Spleen (tissue), 11 donors: ENCODE measurements at regions not wholly inside any gene's neighbourhood (a gene's known extent, or its start where the extent isn't known, plus 50 kb on each side); places are given as distances from the start of the nearest gene placed in this dataset.

ENCODE experiments used
- DNase-seq: peaks from one replicate; pipeline ENCODE4 v3.0.0-alpha.2; 2020
- H3K27ac ChIP-seq, 8 donors: fragments of 200-600 bp; sonication (generic) in 7 of 8; 1 replicate in 4 of 8; 2 replicates in 4 of 8; pipeline versions ENCODE4 v1.5.0 to v1.8.0; 2016 to 2021; ENCODE audit warnings: inconsistent platforms in 4 of 8, mild to moderate bottlenecking in 4 of 8, moderate library complexity in 1 of 8
- H3K27me3 ChIP-seq, 7 donors: fragments of 200-600 bp; sonication (generic) in 6 of 7; replicated peaks in 1 of 7; 1 replicate in 4 of 7; 2 replicates in 3 of 7; pipeline versions ENCODE4 v1.5.0 to v1.8.0; 2016 to 2021; ENCODE audit warnings: inconsistent platforms in 3 of 7, mild to moderate bottlenecking in 1 of 7
- H3K36me3 ChIP-seq, 6 donors: fragments of 200-600 bp; sonication (generic) in 5 of 6; 1 replicate in 4 of 6; 2 replicates in 2 of 6; pipeline versions ENCODE4 v1.5.0 to v1.8.0; 2016 to 2021; ENCODE audit warnings: inconsistent platforms in 2 of 6
- H3K4me1 ChIP-seq, 6 donors: fragments of 200-600 bp; sonication (generic) in 5 of 6; 1 replicate in 3 of 6; 2 replicates in 3 of 6; pipeline versions ENCODE4 v1.5.0 to v1.8.0; 2016 to 2021; ENCODE audit warnings: inconsistent platforms in 3 of 6
- H3K4me3 ChIP-seq, 8 donors: fragments of 200-600 bp; sonication (generic) in 7 of 8; 1 replicate in 4 of 8; 2 replicates in 4 of 8; pipeline versions ENCODE4 v1.5.0 to v1.8.0; 2016 to 2021; ENCODE audit warnings: inconsistent platforms in 4 of 8, mild to moderate bottlenecking in 4 of 8, moderate library complexity in 2 of 8
- H3K9me3 ChIP-seq, 8 donors: fragments of 200-600 bp; sonication (generic) in 7 of 8; 1 replicate in 4 of 8; 2 replicates in 4 of 8; pipeline versions ENCODE4 v1.5.0 to v1.8.0; 2016 to 2021; ENCODE audit warnings: inconsistent platforms in 4 of 8
- POLR2A ChIP-seq, 3 donors: fragments of 450-650 bp; IDR thresholded peaks; one replicate each; pipeline ENCODE4 v1.5.1; 2017; ENCODE audit warnings: antibody characterized with exemption in 3 of 3, mild to moderate bottlenecking in 1 of 3
- POLR2AphosphoS5 ChIP-seq, 3 donors: sonication (generic); formaldehyde crosslinking; IDR thresholded peaks; one replicate each; pipeline ENCODE4 v1.5.1; 2017; ENCODE audit warnings: antibody characterized with exemption in 3 of 3
- WGBS, 5 donors: extraction: QIAGEN DNeasy Blood & Tissue Kit in 3 of 5; methylation state at CpG; one replicate each; pipeline versions ENCODE4 v1.1.5 to v1.1.7; 2013 to 2018; 5-methylcytosine and 5-hydroxymethylcytosine counted together
- intact Hi-C: fragments of 100-400 bp; cut with DNase I; formaldehyde crosslinking; loops from one replicate; pipeline ENCODE4 v1.15.0; 2023; ENCODE audit warnings: low total_unique reads
- TF ChIP-seq, protein P1 (sequence below), 11 experiments: fragments of 200-600 bp in 7 of 11; fragments of 450-650 bp in 4 of 11; sonication (generic) in 4 of 11; IDR thresholded peaks in 8 of 11; conservative IDR thresholded peaks in 3 of 11; 1 replicate in 7 of 11; 2 replicates in 4 of 11; pipeline versions ENCODE4 v1.4.0 to v1.8.0; 2016 to 2021; ENCODE audit warnings: antibody characterized with exemption in 11 of 11, inconsistent platforms in 4 of 11, mild to moderate bottlenecking in 1 of 11
- donor health status: healthy with polysubstance abuse.
- donor health status: DM: no; HTN: no; CAD: no; lungs with moderate emphysema.
- donor health status: DM: no; HTN: no; CAD: no.
- donor health status: Bipolar disorder and iron deficiency.
- donor health status: healthy.
- donor health status: DM: no; HTN: no; CAD: no.
- donor health status: DM: yes; HTN: yes; CAD: no.

- no peaks in the 10 kb centered on the region for H3K36me3 ChIP-seq
- no peak overlapping the region for H3K27ac ChIP-seq
- TF ChIP-seq, protein P1, sequence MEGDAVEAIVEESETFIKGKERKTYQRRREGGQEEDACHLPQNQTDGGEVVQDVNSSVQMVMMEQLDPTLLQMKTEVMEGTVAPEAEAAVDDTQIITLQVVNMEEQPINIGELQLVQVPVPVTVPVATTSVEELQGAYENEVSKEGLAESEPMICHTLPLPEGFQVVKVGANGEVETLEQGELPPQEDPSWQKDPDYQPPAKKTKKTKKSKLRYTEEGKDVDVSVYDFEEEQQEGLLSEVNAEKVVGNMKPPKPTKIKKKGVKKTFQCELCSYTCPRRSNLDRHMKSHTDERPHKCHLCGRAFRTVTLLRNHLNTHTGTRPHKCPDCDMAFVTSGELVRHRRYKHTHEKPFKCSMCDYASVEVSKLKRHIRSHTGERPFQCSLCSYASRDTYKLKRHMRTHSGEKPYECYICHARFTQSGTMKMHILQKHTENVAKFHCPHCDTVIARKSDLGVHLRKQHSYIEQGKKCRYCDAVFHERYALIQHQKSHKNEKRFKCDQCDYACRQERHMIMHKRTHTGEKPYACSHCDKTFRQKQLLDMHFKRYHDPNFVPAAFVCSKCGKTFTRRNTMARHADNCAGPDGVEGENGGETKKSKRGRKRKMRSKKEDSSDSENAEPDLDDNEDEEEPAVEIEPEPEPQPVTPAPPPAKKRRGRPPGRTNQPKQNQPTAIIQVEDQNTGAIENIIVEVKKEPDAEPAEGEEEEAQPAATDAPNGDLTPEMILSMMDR (IDR thresholded peaks at IDR 0.05 in 8 of 11, conservative IDR thresholded peaks at IDR 0.05 in 3 of 11), result no peak
- TF ChIP-seq POLR2A (IDR thresholded peaks at IDR 0.05) (no peak), POLR2AphosphoS5 (IDR thresholded peaks at IDR 0.05) (no peak)
- no peaks in the 10 kb centered on the region for H3K27me3 ChIP-seq
- no peak for DNase-seq
- no peak overlapping the region for H3K4me3 ChIP-seq
- no peaks in the 10 kb centered on the region for H3K9me3 ChIP-seq
- WGBS, 5 donors, result 39 to 70% (median 63%) methylated on average over 1 of the region's 1 CpG
- no peaks in the 10 kb centered on the region for H3K4me1 ChIP-seq
- intact Hi-C loops, result no loop called here
Observed at GRCh38 chr9:72428329-72428728, 63.3 kb upstream of the ZFAND5 start.

DNA sequence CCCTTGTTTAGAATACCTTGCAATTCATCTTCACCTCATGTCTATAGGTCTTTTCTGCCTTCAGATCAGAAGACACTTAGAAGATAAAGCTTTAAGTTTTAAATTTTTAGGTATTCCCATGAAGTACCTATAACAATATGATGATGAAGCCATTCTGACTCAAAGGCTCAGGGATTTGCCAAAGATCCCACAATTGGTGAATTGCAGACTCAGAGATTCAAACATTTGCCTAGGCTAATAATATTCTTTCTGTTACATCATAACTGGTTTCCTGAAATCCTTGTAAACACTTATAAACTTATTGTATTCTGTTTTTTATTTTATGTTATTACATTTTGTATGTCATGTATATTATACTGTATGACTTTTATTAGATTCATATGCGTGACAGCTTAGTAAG lies 62.8 kb upstream of the ZFAND5 start:
- Histone ChIP-seq H3K27ac (no peak overlapping the region), H3K4me1 (no peaks in the 10 kb centered on the region), H3K27me3 (no peaks in the 10 kb centered on the region), H3K9me3 (no peaks in the 10 kb centered on the region), H3K36me3 (no peaks in the 10 kb centered on the region), H3K4me3 (no peak overlapping the region)
- intact Hi-C loops, result no loop called here
- no peak for DNase-seq
- TF ChIP-seq POLR2A (IDR thresholded peaks at IDR 0.05), result no peak
- TF ChIP-seq, protein P1 (IDR thresholded peaks at IDR 0.05 in 8 of 11, conservative IDR thresholded peaks at IDR 0.05 in 3 of 11), result no peak
- no peak for TF ChIP-seq POLR2AphosphoS5 (IDR thresholded peaks at IDR 0.05)
- 89 to 98% (median 91%) methylated on average over 1 of the region's 1 CpG for WGBS, 5 donors

DNA sequence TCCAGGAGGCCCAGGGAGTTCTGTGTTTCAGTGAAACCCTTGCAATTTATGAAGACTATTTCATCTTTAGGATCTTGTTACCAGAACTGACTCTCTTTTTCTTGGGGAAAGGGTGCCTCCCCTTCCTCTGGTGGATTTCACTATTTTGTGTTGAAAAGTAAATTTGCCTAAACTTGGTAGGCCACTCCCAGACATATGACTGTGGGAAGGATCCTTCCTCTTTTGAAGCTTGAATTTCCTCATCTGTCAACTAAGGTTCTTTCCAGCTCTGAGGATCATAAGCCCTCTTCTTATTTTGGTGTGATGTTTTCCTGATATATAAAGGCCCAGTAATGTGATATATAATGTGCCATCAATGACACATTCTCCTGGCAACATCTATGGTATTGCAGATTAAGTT lies 59.1 kb upstream of the ZFAND5 start:
- Histone ChIP-seq H3K4me3 (no peak overlapping the region), H3K4me1 (no peaks in the 10 kb centered on the region), H3K27ac (peak overlapping the region in 4 of 8 donors; percentile 12 to 78 (median 62)), H3K27me3 (no peaks in the 10 kb centered on the region), H3K36me3 (no peaks in the 10 kb centered on the region), H3K9me3 (no peaks in the 10 kb centered on the region)
- DNase-seq, result no peak
- TF ChIP-seq POLR2A (IDR thresholded peaks at IDR 0.05) (no peak), POLR2AphosphoS5 (IDR thresholded peaks at IDR 0.05) (no peak)
- TF ChIP-seq, protein P1 (IDR thresholded peaks at IDR 0.05 in 8 of 11, conservative IDR thresholded peaks at IDR 0.05 in 3 of 11), result no peak
- intact Hi-C loops, result no loop called here

DNA sequence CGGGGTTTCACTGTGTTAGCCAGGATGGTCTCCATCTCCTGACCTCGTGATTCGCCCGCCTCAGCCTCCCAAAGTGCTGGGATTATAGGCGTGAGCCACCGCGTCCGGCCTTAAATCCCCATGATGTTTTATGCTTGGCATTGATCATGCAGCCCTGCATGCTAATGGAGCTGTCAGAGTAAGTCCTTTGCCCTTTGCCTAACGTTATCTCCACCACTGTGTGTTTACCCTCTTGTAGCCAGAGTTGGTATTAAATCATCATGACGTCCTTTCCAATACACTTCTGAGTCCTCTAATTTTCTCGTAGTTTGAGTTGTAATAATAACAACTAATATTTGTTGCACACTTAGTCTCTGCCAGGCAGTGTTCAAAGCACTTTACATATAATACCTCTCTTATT lies 57.2 kb upstream of the ZFAND5 start:
- intact Hi-C loops, result no loop called here
- 79 to 97% (median 91%) methylated on average over 8 to 11 of the region's 11 CpGs for WGBS, 5 donors
- Histone ChIP-seq H3K9me3 (no peaks in the 10 kb centered on the region), H3K27ac (no peak overlapping the region), H3K27me3 (no peaks in the 10 kb centered on the region), H3K4me1 (no peaks in the 10 kb centered on the region), H3K4me3 (no peak overlapping the region), H3K36me3 (no peaks in the 10 kb centered on the region)
- no peak for DNase-seq
- no peak for TF ChIP-seq POLR2AphosphoS5 (IDR thresholded peaks at IDR 0.05)
- TF ChIP-seq POLR2A (IDR thresholded peaks at IDR 0.05), result no peak
- TF ChIP-seq, protein P1 (IDR thresholded peaks at IDR 0.05 in 8 of 11, conservative IDR thresholded peaks at IDR 0.05 in 3 of 11), result no peak
